Stomach (tissue), 4 donors: ENCODE measurements at regions not wholly inside any gene's neighbourhood (a gene's known extent, or its start where the extent isn't known, plus 50 kb on each side); places are given as distances from the start of the nearest gene placed in this dataset.

Experiments
- CTCF ChIP-seq, 7 experiments: fragments of 450-650 bp in 4 of 7; fragments of 200-600 bp in 3 of 7; sonication (generic) in 3 of 7; IDR thresholded peaks; one replicate each; pipeline ENCODE4 v1.5.1; 2016 to 2019; ENCODE audit warnings: antibody characterized with exemption in 7 of 7, control low read depth in 2 of 7, mild to moderate bottlenecking in 1 of 7
- POLR2A ChIP-seq, 4 donors: fragments of 450-650 bp; IDR thresholded peaks; one replicate each; pipeline ENCODE4 v1.6.1; 2016; ENCODE audit warnings: antibody characterized with exemption in 4 of 4, control low read depth in 2 of 4, mild to moderate bottlenecking in 1 of 4, moderate library complexity in 1 of 4

GRCh38 chr17:72520665-72521303 lies 400.0 kb downstream of the SOX9 start:
- TF ChIP-seq CTCF (IDR thresholded peaks at IDR 0.05), result no peak
- no peak for TF ChIP-seq POLR2A (IDR thresholded peaks at IDR 0.05)
